HFFc6 (cell line): ENCODE measurements at regions not wholly inside any gene's neighbourhood (a gene's known extent, or its start where the extent isn't known, plus 50 kb on each side); places are given as distances from the start of the nearest gene placed in this dataset.
"Not testable (repeated sequence)": the region's sequence is repeated elsewhere in the genome, so short reads cannot be mapped to it uniquely, and the experiment has no call there.

Experiments used
- DNase-seq: peaks from one replicate; pipeline ENCODE4 v3.0.0-alpha.2; 2018
- H3K27ac Mint-ChIP-seq: 2 replicates; pipeline ENCODE4 v1.8.0; 2020; ENCODE audit warnings: mild to moderate bottlenecking, mixed read lengths
- H3K27me3 Mint-ChIP-seq: 2 replicates; pipeline ENCODE4 v1.8.0; 2021; ENCODE audit warnings: mild to moderate bottlenecking, moderate library complexity, mixed read lengths; ENCODE audit not compliant: insufficient read depth
- H3K36me3 Mint-ChIP-seq: 2 replicates; pipeline ENCODE4 v1.8.0; 2021; ENCODE audit warnings: low read depth, mixed read lengths
- H3K4me1 Mint-ChIP-seq: 2 replicates; pipeline ENCODE4 v1.8.0; 2020; ENCODE audit warnings: low read depth, mixed read lengths
- H3K4me3 Mint-ChIP-seq: 2 replicates; pipeline ENCODE4 v1.8.0; 2020; ENCODE audit warnings: mild to moderate bottlenecking, moderate library complexity, mixed read lengths
- H3K9me3 Mint-ChIP-seq: 2 replicates; pipeline ENCODE4 v1.8.0; 2020; ENCODE audit warnings: mild to moderate bottlenecking, mixed read lengths
- TF ChIP-seq, protein P1 (sequence below): fragments of 200-600 bp; sonication (generic); IDR thresholded peaks from 2 replicates; pipeline ENCODE4 v1.5.0; 2021; ENCODE audit warnings: antibody characterized with exemption, mild to moderate bottlenecking

GRCh38 chr16:26863931-26864330 lies 202.8 kb upstream of the C16orf82 start:
- no peaks in the 10 kb centered on the region for H3K36me3 Mint-ChIP-seq
- H3K27me3 Mint-ChIP-seq, result peaks cover under 1% of the 10 kb centered on the region; the same call in 1 of the 2 replicates
- TF ChIP-seq, protein P1, sequence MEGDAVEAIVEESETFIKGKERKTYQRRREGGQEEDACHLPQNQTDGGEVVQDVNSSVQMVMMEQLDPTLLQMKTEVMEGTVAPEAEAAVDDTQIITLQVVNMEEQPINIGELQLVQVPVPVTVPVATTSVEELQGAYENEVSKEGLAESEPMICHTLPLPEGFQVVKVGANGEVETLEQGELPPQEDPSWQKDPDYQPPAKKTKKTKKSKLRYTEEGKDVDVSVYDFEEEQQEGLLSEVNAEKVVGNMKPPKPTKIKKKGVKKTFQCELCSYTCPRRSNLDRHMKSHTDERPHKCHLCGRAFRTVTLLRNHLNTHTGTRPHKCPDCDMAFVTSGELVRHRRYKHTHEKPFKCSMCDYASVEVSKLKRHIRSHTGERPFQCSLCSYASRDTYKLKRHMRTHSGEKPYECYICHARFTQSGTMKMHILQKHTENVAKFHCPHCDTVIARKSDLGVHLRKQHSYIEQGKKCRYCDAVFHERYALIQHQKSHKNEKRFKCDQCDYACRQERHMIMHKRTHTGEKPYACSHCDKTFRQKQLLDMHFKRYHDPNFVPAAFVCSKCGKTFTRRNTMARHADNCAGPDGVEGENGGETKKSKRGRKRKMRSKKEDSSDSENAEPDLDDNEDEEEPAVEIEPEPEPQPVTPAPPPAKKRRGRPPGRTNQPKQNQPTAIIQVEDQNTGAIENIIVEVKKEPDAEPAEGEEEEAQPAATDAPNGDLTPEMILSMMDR, result no peak
- H3K4me1 Mint-ChIP-seq, result no peaks in the 10 kb centered on the region
- H3K9me3 Mint-ChIP-seq, result peaks cover 6% of the 10 kb centered on the region
- H3K27ac Mint-ChIP-seq, result no peak overlapping the region
- H3K4me3 Mint-ChIP-seq, result no peak overlapping the region
- DNase-seq, result no peak

DNA sequence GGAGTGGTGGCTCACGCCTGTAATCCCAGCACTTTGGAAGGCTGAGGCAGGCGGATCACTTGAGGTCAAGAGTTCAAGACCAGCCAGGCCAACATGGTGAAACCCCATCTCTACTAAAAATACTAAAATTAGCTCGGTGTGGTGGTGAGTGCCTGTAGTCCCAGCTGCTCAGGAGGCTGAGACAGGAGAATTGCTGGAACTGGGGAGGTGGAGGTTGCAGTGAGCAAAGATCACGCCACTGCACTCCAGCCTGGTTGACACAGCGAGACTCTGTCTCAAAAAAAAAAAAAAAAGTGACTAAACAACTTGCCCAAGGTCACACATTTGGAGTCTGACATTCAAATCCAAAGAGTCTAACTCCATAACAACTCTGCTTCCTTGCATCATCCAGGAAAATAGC lies 192.4 kb upstream of the C16orf82 start:
- not testable (repeated sequence) for H3K4me1 Mint-ChIP-seq, H3K9me3 Mint-ChIP-seq, H3K27me3 Mint-ChIP-seq, H3K27ac Mint-ChIP-seq, H3K4me3 Mint-ChIP-seq, H3K36me3 Mint-ChIP-seq, DNase-seq

DNA sequence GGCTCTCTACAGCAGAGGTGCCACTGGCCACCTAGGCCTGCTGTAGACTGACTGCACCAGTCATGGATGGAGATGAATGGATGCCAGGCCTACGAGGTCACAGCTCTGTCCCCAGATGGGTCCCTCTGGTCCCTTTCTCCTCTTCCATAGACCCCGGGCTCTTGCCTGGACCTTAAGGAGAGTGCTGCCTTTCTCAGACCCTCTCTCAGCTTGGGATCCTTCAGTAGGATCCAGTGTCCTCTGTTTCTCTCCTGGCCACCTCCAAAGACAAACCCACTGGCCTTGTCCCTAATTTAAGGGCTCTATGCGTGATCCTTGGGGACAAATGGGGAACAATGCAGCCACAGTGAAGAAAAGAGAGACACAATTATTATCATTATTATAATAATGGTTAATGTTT lies 189.3 kb upstream of the C16orf82 start:
- TF ChIP-seq, protein P1, result no peak
- no peaks in the 10 kb centered on the region for H3K4me1 Mint-ChIP-seq
- H3K27ac Mint-ChIP-seq, result no peak overlapping the region
- H3K9me3 Mint-ChIP-seq, result no peaks in the 10 kb centered on the region
- no peaks in the 10 kb centered on the region; the same call in none of the 2 replicates for H3K27me3 Mint-ChIP-seq
- no peaks in the 10 kb centered on the region for H3K36me3 Mint-ChIP-seq
- no peak overlapping the region for H3K4me3 Mint-ChIP-seq
- DNase-seq, result no peak

DNA sequence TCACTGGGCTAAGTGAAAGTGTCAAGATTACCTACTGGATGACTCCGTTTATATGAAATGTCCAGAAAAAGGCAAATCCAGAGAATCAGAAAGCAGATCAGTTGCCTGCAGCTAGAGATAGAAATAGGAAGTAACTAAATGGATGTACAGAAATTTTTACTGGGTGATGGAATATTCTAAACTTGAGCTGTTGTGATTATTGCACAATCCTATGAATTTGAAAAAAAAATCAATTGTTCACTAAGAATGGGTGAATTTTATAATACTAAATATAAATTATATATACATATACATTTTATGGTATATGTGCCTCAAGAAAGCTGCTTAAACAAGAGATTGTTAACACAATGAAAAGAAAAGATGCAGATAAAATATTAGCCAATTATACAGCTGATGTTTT lies 181.1 kb upstream of the C16orf82 start:
- TF ChIP-seq, protein P1, result no peak
- H3K27ac Mint-ChIP-seq, result no peak overlapping the region
- no peaks in the 10 kb centered on the region for H3K27me3 Mint-ChIP-seq
- no peaks in the 10 kb centered on the region for H3K4me1 Mint-ChIP-seq
- DNase-seq, result no peak
- H3K9me3 Mint-ChIP-seq, result no peaks in the 10 kb centered on the region
- H3K36me3 Mint-ChIP-seq, result no peaks in the 10 kb centered on the region
- no peak overlapping the region for H3K4me3 Mint-ChIP-seq

DNA sequence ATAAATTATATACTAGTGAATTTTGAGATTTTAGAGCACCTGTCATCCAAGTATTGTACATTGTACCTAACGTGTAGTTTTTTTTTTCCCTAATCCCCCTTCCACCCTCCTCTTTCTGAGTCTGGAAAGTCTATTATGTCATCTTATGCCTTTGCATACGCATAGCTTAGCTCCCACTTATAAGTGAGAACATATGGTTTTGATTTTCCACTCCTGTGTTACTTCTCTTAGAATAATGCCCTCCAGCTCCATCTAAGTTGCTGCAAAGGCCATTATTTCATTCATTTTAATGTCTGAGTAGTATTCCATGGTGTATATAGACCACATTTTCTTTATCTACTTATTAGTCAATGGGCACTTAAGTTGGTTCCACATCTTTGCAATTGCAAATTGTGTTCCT lies 177.0 kb upstream of the C16orf82 start:
- no peak overlapping the region for H3K27ac Mint-ChIP-seq
- H3K4me1 Mint-ChIP-seq, result no peaks in the 10 kb centered on the region
- TF ChIP-seq, protein P1, result no peak
- no peaks in the 10 kb centered on the region for H3K9me3 Mint-ChIP-seq
- no peaks in the 10 kb centered on the region for H3K36me3 Mint-ChIP-seq
- peaks cover 2% of the 10 kb centered on the region; the same call in 1 of the 2 replicates for H3K27me3 Mint-ChIP-seq
- no peak overlapping the region for H3K4me3 Mint-ChIP-seq
- DNase-seq, result no peak

DNA sequence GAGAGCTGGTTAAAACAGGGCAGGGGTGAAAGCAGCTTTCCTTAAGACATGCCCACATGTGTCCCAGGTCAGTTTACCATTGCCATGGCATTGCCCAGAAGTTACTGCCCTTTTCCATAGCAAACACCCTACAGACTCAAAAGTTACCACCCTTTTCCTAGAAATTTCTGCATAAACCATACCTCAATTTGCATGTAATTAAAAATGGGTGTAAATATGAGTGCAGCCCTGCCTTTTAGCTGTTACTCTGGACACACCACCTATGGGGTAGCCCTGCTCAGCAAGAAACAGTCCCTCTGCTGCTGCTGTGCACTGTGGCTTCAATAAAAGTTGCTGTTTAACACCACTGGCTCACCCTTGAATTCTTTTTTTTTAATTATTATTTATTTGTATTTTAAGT lies 168.5 kb upstream of the C16orf82 start:
- no peak for DNase-seq
- Mint-ChIP-seq H3K27ac (no peak overlapping the region), H3K4me3 (no peak overlapping the region), H3K36me3 (no peaks in the 10 kb centered on the region), H3K4me1 (peaks cover 13% of the 10 kb centered on the region), H3K9me3 (no peaks in the 10 kb centered on the region), H3K27me3 (peaks cover 4% of the 10 kb centered on the region)
- TF ChIP-seq, protein P1, result no peak
